Retinal pigment epithelial cell (primary cell): ENCODE measurements at regions not wholly inside any gene's neighbourhood (a gene's known extent, or its start where the extent isn't known, plus 50 kb on each side); places are given as distances from the start of the nearest gene placed in this dataset.
"Not testable (repeated sequence)": the region's sequence is repeated elsewhere in the genome, so short reads cannot be mapped to it uniquely, and the experiment has no call there.

Source experiments
- DNase-seq: peaks from one replicate; pipeline ENCODE4 v3.0.0-alpha.2; 2010; ENCODE audit warnings: low read depth
- H3K4me3 ChIP-seq: 2 replicates; pipeline ENCODE4 v1.5.1; 2011; ENCODE audit warnings: mild to moderate bottlenecking, low read length, control low read depth, moderate library complexity
- TF ChIP-seq, protein P1 (sequence below): conservative IDR thresholded peaks from 2 replicates; pipeline ENCODE4 v1.5.1; 2011; ENCODE audit warnings: low read depth, low read length, control low read depth, inconsistent platforms

DNA sequence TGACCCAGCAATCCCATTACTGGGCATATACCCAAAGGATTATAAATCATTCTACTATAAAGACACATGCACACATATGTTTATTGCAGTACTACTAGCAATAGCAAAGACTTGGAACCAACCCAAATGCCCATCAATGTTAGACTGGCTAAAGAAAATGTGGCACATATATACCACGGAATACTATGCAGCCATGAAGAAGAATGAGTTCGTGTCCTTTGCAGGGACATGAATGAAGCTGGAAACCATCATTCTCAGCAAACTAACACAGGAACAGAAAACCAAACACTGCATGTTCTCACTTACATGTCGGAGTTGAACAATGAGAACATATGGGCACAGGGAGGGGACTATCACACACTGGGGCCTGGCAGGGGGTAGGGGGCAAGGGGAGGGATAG lies 183.0 kb downstream of the HACE1 start:
- DNase-seq, result not testable (repeated sequence)

DNA sequence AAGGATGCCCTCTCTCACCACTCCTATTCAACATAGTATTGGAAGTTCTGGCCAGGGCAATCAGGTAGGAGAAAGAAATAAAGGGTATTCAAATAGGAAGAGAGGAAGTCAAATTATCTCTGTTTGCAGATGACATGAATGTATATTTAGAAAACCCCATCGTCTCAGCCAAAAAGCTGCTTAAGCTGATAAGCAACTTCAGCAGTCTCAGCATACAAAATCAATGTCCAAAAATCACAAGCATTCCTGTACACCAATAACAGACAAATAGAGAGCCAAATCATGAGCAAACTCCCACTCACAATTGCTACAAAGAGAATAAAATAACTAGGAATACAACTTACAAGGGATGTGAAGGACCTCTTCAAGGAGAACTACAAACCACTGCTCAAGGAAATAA lies 184.6 kb downstream of the HACE1 start:
- not testable (repeated sequence) for DNase-seq, H3K4me3 ChIP-seq

More for the DNA sequence above, 183.0 kb downstream of the HACE1 start:
- H3K4me3 ChIP-seq, result not testable (repeated sequence)

DNA sequence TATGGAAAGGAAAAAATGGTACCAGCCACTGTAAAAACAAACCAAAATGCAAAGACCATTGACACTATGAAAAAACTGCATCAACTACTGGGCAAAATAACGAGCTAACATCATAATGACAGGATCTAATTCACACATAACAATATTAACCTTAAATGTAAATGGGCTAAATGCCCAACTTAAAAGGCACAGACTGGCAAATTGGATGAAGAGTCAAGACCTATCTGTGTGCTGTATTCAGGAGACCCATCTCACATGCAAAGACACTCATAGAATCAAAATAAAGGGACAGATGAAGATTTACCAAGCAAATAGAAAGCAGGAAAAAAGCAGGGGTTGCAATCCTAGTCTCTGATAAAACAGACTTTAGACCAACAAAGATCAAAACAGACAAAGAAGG lies 186.6 kb downstream of the HACE1 start:
- DNase-seq, H3K4me3 ChIP-seq: not testable (repeated sequence)

DNA sequence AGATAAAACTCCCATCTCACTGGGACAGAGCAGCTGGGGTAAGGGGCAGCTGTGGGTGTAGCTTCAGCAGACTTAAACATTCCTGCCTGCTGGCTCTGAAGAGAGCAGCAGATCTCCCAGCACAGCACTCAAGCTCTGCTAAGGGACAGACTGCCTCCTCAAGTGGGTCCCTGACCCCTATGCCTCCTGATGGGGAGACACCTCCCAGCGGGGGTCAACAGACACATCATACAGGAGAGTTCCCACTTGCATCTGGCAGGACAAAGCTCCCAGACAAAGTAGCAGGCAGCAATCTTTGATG lies 188.2 kb downstream of the HACE1 start:
- H3K4me3 ChIP-seq, DNase-seq: not testable (repeated sequence)

DNA sequence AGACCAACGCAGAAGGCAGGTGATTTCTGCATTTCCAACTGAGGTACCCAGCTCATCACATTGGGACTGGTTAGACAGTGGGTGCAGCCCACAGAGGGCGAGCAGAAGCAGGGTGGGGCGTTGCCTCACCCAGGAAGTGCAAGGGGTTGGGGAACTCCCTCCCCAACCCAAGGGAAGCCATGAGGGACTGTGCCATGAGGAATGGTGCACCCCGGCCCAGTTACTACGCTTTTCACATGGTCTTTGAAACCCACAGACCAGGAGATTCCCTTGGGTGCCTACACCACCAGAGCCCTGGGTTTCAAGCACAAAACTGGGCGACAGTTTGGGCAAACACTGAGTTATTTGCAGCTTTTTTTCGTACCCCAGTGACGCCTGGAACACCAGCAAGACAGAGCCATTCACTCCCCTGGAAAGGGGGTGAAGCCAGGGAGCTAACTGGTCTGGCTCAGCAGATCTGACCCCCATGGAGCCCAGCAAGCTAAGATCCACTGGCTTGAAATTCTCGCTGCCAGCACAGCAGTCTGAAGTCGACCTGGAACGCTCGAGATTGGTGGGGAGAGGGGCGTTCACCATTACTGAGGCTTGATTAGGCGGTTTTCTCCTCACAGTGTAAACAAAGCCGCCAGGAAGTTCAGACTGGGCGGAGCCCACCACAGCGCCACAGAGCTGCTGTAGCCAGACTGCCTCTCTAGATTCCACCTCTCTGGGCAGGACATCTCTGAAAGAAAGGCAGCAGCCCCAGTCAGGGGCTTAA lies 188.7 kb downstream of the HACE1 start:
- not testable (repeated sequence) for DNase-seq, H3K4me3 ChIP-seq

DNA sequence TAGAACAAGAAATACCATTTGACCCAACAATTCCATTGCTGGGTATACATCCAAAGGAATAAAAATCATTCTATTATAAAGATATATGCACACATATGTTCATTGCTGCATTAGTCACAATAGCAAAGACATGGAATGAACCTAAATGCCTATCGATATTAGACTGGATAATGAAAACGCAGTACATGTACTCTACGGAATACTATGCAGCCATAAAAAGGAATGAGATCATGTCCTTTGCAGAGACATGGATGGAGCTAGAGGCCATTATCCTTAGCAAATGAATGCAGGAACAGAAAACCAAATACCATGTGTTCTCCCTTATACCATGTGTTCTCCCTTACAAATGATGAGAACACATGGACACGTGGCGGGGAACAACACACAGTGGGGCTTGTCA lies 190.2 kb downstream of the HACE1 start:
- no peak for DNase-seq
- H3K4me3 ChIP-seq, result no peak overlapping the region
- TF ChIP-seq, protein P1, sequence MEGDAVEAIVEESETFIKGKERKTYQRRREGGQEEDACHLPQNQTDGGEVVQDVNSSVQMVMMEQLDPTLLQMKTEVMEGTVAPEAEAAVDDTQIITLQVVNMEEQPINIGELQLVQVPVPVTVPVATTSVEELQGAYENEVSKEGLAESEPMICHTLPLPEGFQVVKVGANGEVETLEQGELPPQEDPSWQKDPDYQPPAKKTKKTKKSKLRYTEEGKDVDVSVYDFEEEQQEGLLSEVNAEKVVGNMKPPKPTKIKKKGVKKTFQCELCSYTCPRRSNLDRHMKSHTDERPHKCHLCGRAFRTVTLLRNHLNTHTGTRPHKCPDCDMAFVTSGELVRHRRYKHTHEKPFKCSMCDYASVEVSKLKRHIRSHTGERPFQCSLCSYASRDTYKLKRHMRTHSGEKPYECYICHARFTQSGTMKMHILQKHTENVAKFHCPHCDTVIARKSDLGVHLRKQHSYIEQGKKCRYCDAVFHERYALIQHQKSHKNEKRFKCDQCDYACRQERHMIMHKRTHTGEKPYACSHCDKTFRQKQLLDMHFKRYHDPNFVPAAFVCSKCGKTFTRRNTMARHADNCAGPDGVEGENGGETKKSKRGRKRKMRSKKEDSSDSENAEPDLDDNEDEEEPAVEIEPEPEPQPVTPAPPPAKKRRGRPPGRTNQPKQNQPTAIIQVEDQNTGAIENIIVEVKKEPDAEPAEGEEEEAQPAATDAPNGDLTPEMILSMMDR, result no peak

DNA sequence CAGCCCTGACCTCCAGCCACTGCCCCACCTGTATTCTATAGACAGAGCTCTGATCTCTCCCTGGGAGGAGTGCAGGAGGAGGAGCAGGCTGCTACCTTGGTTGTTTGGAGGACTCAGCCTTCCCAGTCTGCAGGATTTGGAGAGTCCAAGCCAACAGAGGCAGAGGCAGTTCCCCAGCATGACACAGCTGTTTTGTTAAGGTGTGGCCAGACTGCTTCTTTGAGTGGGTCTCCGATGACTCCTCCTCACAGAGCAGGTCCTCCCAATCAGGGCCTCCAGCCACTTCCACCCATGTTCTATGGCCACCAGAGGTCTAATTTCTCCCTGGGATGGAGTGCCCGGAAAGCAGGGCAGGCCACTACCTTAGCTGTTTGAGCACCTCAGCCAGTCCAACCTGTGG lies 203.5 kb downstream of the HACE1 start:
- no peak overlapping the region for H3K4me3 ChIP-seq
- DNase-seq, result no peak
- TF ChIP-seq, protein P1, result no peak

DNA sequence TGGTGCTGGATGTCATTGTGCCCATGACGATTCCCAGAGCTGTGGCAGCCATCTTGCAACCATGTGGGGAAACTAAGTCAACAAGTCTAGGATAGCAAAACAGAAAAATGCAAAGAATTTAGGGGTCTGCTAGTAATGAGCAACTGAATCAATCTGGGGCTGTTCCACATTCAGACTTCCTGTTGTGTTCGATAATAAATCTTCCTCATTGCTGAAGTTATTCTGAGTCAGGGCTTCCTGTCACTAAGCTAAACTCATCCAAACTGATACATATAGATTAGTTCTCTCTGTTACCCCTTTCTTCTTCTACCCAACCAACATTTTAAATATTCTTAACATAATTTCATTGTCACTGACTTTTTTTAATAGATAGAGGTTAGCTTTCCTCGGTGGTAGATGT lies 205.9 kb downstream of the HACE1 start:
- DNase-seq, result no peak
- H3K4me3 ChIP-seq, result no peak overlapping the region
- TF ChIP-seq, protein P1, result no peak

DNA sequence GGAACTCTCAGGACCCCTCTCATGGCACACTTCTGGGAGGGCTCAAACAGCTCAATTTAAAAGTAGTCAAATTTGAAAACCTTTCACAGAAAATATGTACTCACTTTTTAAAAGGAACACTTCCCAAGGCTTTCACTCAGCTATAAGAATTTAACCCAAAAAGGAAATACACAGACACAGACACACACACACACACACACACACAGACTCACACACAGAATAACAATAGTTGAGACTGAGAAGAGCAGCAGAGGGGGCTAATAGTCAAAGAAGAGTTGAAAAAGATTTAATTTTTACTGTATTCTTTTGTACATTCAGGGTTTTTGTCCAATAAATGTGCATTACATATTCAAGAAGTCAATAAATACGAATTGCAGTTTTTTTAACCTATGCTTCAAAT lies 211.4 kb downstream of the HACE1 start:
- H3K4me3 ChIP-seq, result no peak overlapping the region
- TF ChIP-seq, protein P1, result no peak
- DNase-seq, result no peak

DNA sequence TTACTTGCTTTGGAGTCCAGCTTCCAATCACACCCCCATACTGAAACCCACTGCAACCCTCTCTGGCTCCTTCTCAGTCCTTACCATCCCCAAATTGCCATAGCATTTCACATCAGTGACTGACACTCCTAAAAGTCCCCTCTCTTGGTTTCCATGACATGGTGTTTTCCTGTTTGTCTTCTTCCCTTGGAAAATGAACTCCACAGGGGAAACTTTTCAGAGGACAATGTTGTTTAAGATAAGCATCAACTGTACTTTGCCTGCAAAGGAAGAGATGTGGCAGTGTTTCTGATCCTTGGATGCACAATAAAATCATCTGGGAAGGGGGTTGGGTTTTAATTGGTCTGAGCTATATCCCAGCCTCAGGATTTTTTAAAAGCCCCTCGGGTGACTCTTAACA lies 214.9 kb downstream of the HACE1 start:
- no peak overlapping the region for H3K4me3 ChIP-seq
- no peak for DNase-seq
- TF ChIP-seq, protein P1, result no peak
